ENCODE measurements at regions not wholly inside any gene's neighbourhood (a gene's known extent, or its start where the extent isn't known, plus 50 kb on each side); places are given as distances from the start of the nearest gene placed in this dataset.

- peak overlapping the region; percentile 74 for H3K27ac ChIP-seq
- H3K27me3 ChIP-seq (replicated peaks) = no peaks in the 10 kb centered on the region
- H3K36me3 ChIP-seq (replicated peaks) = no peaks in the 10 kb centered on the region
- in situ Hi-C loops (cut with HindIII; ENCODE audit: low pct_ligation_motif_present, low sequenced_read_pairs) = no loop called here
- no peak overlapping the region for H3K4me3 ChIP-seq (ENCODE audit: low read depth, low read length)
- TF ChIP-seq, protein P1, sequence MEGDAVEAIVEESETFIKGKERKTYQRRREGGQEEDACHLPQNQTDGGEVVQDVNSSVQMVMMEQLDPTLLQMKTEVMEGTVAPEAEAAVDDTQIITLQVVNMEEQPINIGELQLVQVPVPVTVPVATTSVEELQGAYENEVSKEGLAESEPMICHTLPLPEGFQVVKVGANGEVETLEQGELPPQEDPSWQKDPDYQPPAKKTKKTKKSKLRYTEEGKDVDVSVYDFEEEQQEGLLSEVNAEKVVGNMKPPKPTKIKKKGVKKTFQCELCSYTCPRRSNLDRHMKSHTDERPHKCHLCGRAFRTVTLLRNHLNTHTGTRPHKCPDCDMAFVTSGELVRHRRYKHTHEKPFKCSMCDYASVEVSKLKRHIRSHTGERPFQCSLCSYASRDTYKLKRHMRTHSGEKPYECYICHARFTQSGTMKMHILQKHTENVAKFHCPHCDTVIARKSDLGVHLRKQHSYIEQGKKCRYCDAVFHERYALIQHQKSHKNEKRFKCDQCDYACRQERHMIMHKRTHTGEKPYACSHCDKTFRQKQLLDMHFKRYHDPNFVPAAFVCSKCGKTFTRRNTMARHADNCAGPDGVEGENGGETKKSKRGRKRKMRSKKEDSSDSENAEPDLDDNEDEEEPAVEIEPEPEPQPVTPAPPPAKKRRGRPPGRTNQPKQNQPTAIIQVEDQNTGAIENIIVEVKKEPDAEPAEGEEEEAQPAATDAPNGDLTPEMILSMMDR (IDR thresholded peaks at IDR 0.05; ENCODE audit: low read depth, low read length, missing control alignments) = no peak
- peak; percentile 92 for DNase-seq
Observed at GRCh38 chr9:16202914-16203728, 650.3 kb downstream of the CCDC171 start.

DNA sequence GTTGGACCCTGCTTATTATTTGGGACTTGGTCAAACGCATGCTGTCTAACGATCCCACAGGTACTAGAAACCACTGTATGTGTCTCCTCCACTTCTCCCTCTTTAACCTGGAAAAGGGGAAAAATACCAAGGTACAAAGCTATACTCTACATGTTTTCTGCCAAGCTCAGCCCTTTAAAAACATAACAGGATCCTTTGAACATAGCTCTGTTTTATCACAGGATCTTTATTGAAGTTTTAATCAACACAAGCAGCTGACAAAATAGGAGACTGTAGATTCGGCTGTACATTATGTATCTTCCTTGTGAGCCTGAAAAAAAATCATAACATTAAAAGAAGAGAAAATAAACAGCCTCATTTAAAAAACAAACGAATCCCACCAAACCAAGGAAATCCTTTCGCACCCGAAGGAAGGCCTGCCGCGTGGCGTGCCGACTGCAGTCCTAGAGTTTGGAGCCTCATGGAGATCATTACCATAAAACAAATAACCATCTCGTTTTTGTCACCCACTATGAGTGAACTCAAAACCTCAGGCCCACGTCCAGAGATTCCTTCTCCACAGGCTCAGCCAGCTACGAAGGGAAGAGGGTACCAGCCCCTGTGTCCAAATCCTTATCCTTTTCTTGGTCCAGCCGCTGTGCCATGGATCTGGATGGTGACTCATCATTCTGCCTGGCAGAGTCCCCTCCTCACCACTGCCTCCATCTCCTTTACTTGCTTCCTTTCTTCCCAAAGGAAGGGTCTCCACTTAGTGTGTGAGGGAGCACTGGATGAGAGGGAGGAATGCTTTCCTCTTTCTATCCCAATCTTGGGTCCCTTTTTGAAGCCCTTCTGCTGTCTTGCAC, 651.1 kb downstream of the CCDC171 start:
- Histone ChIP-seq H3K36me3 (replicated peaks) (no peaks in the 10 kb centered on the region), H3K27ac (peak overlapping the region; percentile 74), H3K4me3 (ENCODE audit: low read depth, low read length) (no peak overlapping the region), H3K27me3 (replicated peaks) (no peaks in the 10 kb centered on the region)
- no peak for DNase-seq
- in situ Hi-C loops (cut with HindIII; ENCODE audit: low pct_ligation_motif_present, low sequenced_read_pairs) = no loop called here
- TF ChIP-seq, protein P1 (IDR thresholded peaks at IDR 0.05; ENCODE audit: low read depth, low read length, missing control alignments) = no peak

DNA sequence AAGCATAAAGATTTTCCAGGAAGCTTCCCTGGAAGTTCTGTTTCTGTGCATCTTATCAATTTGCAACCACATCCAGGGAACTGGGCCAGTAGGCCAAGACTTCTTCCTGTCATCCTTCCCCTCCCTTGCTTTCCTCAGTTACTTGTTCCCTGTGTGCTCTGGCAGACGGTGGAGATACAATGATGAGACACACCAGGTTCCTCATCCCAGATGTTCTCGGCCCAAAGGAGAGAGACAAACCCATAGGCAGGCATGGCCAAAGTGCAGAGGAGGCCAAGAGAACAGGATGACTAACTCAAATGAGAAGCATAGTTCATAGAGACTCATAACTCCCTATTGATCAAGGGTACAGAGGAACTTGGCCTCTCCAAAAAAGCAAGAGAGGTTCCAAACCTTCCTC, 652.6 kb downstream of the CCDC171 start:
- in situ Hi-C loops (cut with HindIII; ENCODE audit: low pct_ligation_motif_present, low sequenced_read_pairs) = no loop called here
- H3K27ac ChIP-seq = no peak overlapping the region
- TF ChIP-seq, protein P1 (IDR thresholded peaks at IDR 0.05; ENCODE audit: low read depth, low read length, missing control alignments) = no peak
- H3K27me3 ChIP-seq (replicated peaks) = no peaks in the 10 kb centered on the region
- no peaks in the 10 kb centered on the region for H3K36me3 ChIP-seq (replicated peaks)
- no peak overlapping the region for H3K4me3 ChIP-seq (ENCODE audit: low read depth, low read length)
- DNase-seq = no peak

GRCh38 chr9:16206518-16206917, 653.7 kb downstream of the CCDC171 start:
- in situ Hi-C loops (cut with HindIII; ENCODE audit: low pct_ligation_motif_present, low sequenced_read_pairs) = no loop called here
- no peak for DNase-seq
- Histone ChIP-seq H3K27ac (no peak overlapping the region), H3K27me3 (replicated peaks) (no peaks in the 10 kb centered on the region), H3K4me3 (ENCODE audit: low read depth, low read length) (no peak overlapping the region), H3K36me3 (replicated peaks) (no peaks in the 10 kb centered on the region)
- TF ChIP-seq, protein P1 (IDR thresholded peaks at IDR 0.05; ENCODE audit: low read depth, low read length, missing control alignments) = no peak

DNA sequence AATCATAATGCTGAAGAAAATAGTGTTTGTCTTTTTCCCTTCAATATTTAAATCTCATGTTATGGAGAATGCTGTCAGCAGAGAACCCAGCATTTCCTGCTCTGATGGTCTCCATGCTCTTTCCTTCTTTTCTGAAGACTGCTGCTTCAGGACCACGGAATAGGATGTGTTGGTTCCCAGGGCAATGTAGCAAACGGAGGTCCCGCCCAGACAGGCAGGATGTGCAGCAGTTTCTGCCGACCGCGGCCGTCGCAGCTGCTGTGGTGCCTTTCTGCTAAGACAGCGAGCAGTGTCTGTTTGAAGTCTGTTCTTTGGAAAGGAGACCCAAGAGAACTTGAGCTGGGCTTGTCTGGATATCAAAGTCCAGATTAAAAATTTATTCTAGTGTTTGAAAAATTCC, 654.3 kb downstream of the CCDC171 start:
- TF ChIP-seq, protein P1 (IDR thresholded peaks at IDR 0.05; ENCODE audit: low read depth, low read length, missing control alignments) = no peak
- no peak overlapping the region for H3K27ac ChIP-seq
- in situ Hi-C loops (cut with HindIII; ENCODE audit: low pct_ligation_motif_present, low sequenced_read_pairs) = no loop called here
- no peak overlapping the region for H3K4me3 ChIP-seq (ENCODE audit: low read depth, low read length)
- H3K27me3 ChIP-seq (replicated peaks) = no peaks in the 10 kb centered on the region
- no peaks in the 10 kb centered on the region for H3K36me3 ChIP-seq (replicated peaks)
- DNase-seq = peak; percentile 69
